WTC11 (cell line): ENCODE measurements at regions not wholly inside any gene's neighbourhood (a gene's known extent, or its start where the extent isn't known, plus 50 kb on each side); places are given as distances from the start of the nearest gene placed in this dataset.

Source experiments
- ATAC-seq: fragments of 200-7000 bp; cut with Tn5 transposase; 2 replicates; pipeline ENCODE4 v1.10.0; 2021; ENCODE audit warnings: mild to moderate bottlenecking, moderate library complexity
- CTCF ChIA-PET: fragments of 300-600 bp; sonication (Branson Sonifier 250); formaldehyde crosslinking; loops from one replicate; lab custom pipeline; 2021; ENCODE audit warnings: antibody characterized with exemption; lab: Charles Lee
- POLR2A ChIA-PET: fragments of 350-600 bp; sonication (Branson Sonifier 250); formaldehyde crosslinking; loops from one replicate; lab custom pipeline; 2021; ENCODE audit warnings: antibody characterized with exemption; lab: Charles Lee
- DNase-seq: peaks from one replicate; pipeline ENCODE4 v3.0.0; 2021; ENCODE audit warnings: low spot score
- H3K27ac Mint-ChIP-seq: 2 replicates; pipeline ENCODE4 v1.8.0; 2021; ENCODE audit warnings: mixed read lengths
- H3K27me3 Mint-ChIP-seq: 2 replicates; pipeline ENCODE4 v1.8.0; 2021; ENCODE audit warnings: low read depth, mild to moderate bottlenecking, moderate library complexity, mixed read lengths
- H3K36me3 Mint-ChIP-seq: 2 replicates; pipeline ENCODE4 v1.8.0; 2021; ENCODE audit warnings: mixed read lengths
- H3K4me1 Mint-ChIP-seq: 2 replicates; pipeline ENCODE4 v1.8.0; 2022; ENCODE audit warnings: mixed read lengths
- H3K4me3 Mint-ChIP-seq: 2 replicates; pipeline ENCODE4 v1.8.0; 2021; ENCODE audit warnings: mild to moderate bottlenecking, moderate library complexity, mixed read lengths
- H3K9me3 Mint-ChIP-seq: 2 replicates; pipeline ENCODE4 v1.8.0; 2021; ENCODE audit warnings: mixed read lengths
- ATF6 ChIP-seq: sonication (generic); formaldehyde crosslinking; IDR thresholded peaks from 2 replicates; pipeline ENCODE4 v1.8.1; 2023; ENCODE audit warnings: mild to moderate bottlenecking, missing genetic modification reagents
- GABPB1 ChIP-seq: sonication (generic); formaldehyde crosslinking; IDR thresholded peaks from 2 replicates; pipeline ENCODE4 v1.8.1; 2023; ENCODE audit warnings: mild to moderate bottlenecking, missing genetic modification reagents
- GTF2I ChIP-seq: fragments of 250-450 bp; sonication (Bioruptor Pico); conservative IDR thresholded peaks from 2 replicates; pipeline ENCODE4 v1.4.0; 2021; ENCODE audit warnings: mild to moderate bottlenecking
- IRF1 ChIP-seq: sonication (generic); formaldehyde crosslinking; IDR thresholded peaks from 2 replicates; pipeline ENCODE4 v1.8.0; 2023; ENCODE audit warnings: missing genetic modification reagents
- NFATC4 ChIP-seq: fragments of 250-450 bp; sonication (Bioruptor Pico); IDR thresholded peaks from 2 replicates; pipeline ENCODE4 v1.9.0; 2021; ENCODE audit warnings: mild to moderate bottlenecking
- NR1H2 ChIP-seq: sonication (generic); formaldehyde crosslinking; IDR thresholded peaks from 2 replicates; pipeline ENCODE4 v1.9.0; 2021; ENCODE audit warnings: mild to moderate bottlenecking, moderate library complexity, missing genetic modification reagents
- NR2C2 ChIP-seq: sonication (generic); formaldehyde crosslinking; IDR thresholded peaks from 2 replicates; pipeline ENCODE4 v1.8.0; 2022; ENCODE audit warnings: mild to moderate bottlenecking, missing genetic modification reagents
- OVOL2 ChIP-seq: fragments of 250-450 bp; sonication (Bioruptor Pico); IDR thresholded peaks from 2 replicates; pipeline ENCODE4 v1.9.0; 2021; ENCODE audit warnings: mild to moderate bottlenecking, borderline replicate concordance
- PREB ChIP-seq: sonication (generic); formaldehyde crosslinking; IDR thresholded peaks from 2 replicates; pipeline ENCODE4 v1.8.1; 2022; ENCODE audit warnings: mild to moderate bottlenecking, missing genetic modification reagents, moderate library complexity, borderline replicate concordance
- SP1 ChIP-seq: sonication (generic); formaldehyde crosslinking; conservative IDR thresholded peaks from 2 replicates; pipeline ENCODE4 v1.8.1; 2022; ENCODE audit warnings: missing genetic modification reagents
- TEAD1 ChIP-seq: sonication (generic); formaldehyde crosslinking; IDR thresholded peaks from 2 replicates; pipeline ENCODE4 v1.8.0; 2022; ENCODE audit warnings: mild to moderate bottlenecking, missing genetic modification reagents
- ZBTB21 ChIP-seq: sonication (generic); formaldehyde crosslinking; IDR thresholded peaks from 2 replicates; pipeline ENCODE4 v1.8.1; 2023; ENCODE audit warnings: mild to moderate bottlenecking, missing genetic modification reagents, borderline replicate concordance
- TF ChIP-seq, protein P1 (sequence below): sonication (generic); formaldehyde crosslinking; IDR thresholded peaks from 2 replicates; pipeline ENCODE4 v1.8.0; 2023; ENCODE audit warnings: mild to moderate bottlenecking, missing genetic modification reagents
- TF ChIP-seq, protein P2 (sequence below): sonication (generic); formaldehyde crosslinking; conservative IDR thresholded peaks from 2 replicates; pipeline ENCODE4 v1.8.1; 2023; ENCODE audit warnings: mild to moderate bottlenecking, low read depth, missing genetic modification reagents, moderate library complexity
- TF ChIP-seq, protein P3 (sequence below): sonication (generic); formaldehyde crosslinking; IDR thresholded peaks from 2 replicates; pipeline ENCODE4 v1.8.0; 2022; ENCODE audit warnings: mild to moderate bottlenecking, missing genetic modification reagents

GRCh38 chr5:61720829-61721228 lies 388.8 kb downstream of the ZSWIM6 start (continued):
- no peak for TF ChIP-seq OVOL2 (CRISPR knock-in tag)
- TF ChIP-seq TEAD1 (CRISPR knock-in tag) = no peak
- TF ChIP-seq, protein P1, sequence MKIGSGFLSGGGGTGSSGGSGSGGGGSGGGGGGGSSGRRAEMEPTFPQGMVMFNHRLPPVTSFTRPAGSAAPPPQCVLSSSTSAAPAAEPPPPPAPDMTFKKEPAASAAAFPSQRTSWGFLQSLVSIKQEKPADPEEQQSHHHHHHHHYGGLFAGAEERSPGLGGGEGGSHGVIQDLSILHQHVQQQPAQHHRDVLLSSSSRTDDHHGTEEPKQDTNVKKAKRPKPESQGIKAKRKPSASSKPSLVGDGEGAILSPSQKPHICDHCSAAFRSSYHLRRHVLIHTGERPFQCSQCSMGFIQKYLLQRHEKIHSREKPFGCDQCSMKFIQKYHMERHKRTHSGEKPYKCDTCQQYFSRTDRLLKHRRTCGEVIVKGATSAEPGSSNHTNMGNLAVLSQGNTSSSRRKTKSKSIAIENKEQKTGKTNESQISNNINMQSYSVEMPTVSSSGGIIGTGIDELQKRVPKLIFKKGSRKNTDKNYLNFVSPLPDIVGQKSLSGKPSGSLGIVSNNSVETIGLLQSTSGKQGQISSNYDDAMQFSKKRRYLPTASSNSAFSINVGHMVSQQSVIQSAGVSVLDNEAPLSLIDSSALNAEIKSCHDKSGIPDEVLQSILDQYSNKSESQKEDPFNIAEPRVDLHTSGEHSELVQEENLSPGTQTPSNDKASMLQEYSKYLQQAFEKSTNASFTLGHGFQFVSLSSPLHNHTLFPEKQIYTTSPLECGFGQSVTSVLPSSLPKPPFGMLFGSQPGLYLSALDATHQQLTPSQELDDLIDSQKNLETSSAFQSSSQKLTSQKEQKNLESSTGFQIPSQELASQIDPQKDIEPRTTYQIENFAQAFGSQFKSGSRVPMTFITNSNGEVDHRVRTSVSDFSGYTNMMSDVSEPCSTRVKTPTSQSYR (CRISPR knock-in tag) = no peak
- TF ChIP-seq NFATC4 (CRISPR knock-in tag) = no peak

DNA sequence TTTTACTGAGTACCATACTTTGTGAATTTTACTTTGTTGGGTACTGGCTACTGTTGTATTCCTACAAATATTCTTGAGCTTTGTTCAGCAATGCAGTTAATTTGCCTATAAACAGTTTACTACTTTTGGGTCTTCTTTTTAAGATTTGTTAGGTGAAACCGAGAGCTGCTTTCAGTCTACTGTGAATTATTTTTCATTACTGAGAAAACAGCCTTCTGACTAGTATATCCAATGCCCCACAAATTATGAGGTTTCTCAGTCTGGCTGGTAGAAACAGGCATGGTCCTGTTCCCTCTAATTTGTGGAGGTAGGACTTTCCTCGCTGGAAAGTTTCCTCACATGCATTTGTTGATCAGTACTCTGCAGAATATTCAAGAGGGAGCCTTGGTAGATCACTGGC lies 392.0 kb downstream of the ZSWIM6 start:
- Mint-ChIP-seq H3K27me3 (no peaks in the 10 kb centered on the region), H3K4me1 (peaks cover 5% of the 10 kb centered on the region; the same call in 1 of the 2 replicates), H3K4me3 (no peak overlapping the region), H3K9me3 (peaks cover 27% of the 10 kb centered on the region), H3K36me3 (peaks cover 13% of the 10 kb centered on the region), H3K27ac (no peak overlapping the region)
- ATAC-seq (no peak), DNase-seq (no peak)
- ChIA-PET POLR2A (no interaction called here), CTCF (interaction anchor here (1.1 kb wide), 1 partner anchor 45 kb away, joined by 4 read pairs; no protein-coding TSS in a partner anchor)
- TF ChIP-seq NR1H2 (no peak), PREB (CRISPR knock-in tag) (no peak), ATF6 (CRISPR knock-in tag) (no peak), SP1 (CRISPR knock-in tag) (no peak), GABPB1 (CRISPR knock-in tag) (no peak), GTF2I (CRISPR knock-in tag) (no peak), IRF1 (no peak), NR2C2 (no peak), ZBTB21 (CRISPR knock-in tag) (no peak)
- TF ChIP-seq, protein P2, sequence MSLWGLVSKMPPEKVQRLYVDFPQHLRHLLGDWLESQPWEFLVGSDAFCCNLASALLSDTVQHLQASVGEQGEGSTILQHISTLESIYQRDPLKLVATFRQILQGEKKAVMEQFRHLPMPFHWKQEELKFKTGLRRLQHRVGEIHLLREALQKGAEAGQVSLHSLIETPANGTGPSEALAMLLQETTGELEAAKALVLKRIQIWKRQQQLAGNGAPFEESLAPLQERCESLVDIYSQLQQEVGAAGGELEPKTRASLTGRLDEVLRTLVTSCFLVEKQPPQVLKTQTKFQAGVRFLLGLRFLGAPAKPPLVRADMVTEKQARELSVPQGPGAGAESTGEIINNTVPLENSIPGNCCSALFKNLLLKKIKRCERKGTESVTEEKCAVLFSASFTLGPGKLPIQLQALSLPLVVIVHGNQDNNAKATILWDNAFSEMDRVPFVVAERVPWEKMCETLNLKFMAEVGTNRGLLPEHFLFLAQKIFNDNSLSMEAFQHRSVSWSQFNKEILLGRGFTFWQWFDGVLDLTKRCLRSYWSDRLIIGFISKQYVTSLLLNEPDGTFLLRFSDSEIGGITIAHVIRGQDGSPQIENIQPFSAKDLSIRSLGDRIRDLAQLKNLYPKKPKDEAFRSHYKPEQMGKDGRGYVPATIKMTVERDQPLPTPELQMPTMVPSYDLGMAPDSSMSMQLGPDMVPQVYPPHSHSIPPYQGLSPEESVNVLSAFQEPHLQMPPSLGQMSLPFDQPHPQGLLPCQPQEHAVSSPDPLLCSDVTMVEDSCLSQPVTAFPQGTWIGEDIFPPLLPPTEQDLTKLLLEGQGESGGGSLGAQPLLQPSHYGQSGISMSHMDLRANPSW (CRISPR knock-in tag) = no peak
- TF ChIP-seq, protein P3, sequence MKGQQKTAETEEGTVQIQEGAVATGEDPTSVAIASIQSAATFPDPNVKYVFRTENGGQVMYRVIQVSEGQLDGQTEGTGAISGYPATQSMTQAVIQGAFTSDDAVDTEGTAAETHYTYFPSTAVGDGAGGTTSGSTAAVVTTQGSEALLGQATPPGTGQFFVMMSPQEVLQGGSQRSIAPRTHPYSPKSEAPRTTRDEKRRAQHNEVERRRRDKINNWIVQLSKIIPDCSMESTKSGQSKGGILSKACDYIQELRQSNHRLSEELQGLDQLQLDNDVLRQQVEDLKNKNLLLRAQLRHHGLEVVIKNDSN (CRISPR knock-in tag) = no peak
